ENCODE measurements at regions not wholly inside any gene's neighbourhood (a gene's known extent, or its start where the extent isn't known, plus 50 kb on each side); places are given as distances from the start of the nearest gene placed in this dataset.

GRCh38 chr9:82115900-82116299, 127.3 kb downstream of the SPATA31D1 start:
- no peaks in the 10 kb centered on the region for H3K9me3 Mint-ChIP-seq
- H3K27ac Mint-ChIP-seq: no peak overlapping the region
- no peak overlapping the region for H3K4me3 Mint-ChIP-seq
- 84% methylated on average over 4 of the region's 4 CpGs; no CpG with 5 or more reads in 1 of the 2 experiments for WGBS, 2 experiments (ENCODE audit: insufficient coverage in 1 of 2, insufficient read length in 1 of 2)
- H3K9ac ChIP-seq (ENCODE audit: extremely low read depth, low read length, poor library complexity, severe bottlenecking): no peak overlapping the region
- H3K9me3 ChIP-seq (ENCODE audit: control insufficient read depth, low read length): no peaks in the 10 kb centered on the region
- peaks cover 11% of the 10 kb centered on the region for H3K4me1 Mint-ChIP-seq
- no peaks in the 10 kb centered on the region for H3K36me3 Mint-ChIP-seq (ENCODE audit: low read depth)
- H3K27me3 Mint-ChIP-seq (ENCODE audit: insufficient read depth): peaks cover 3% of the 10 kb centered on the region
- no peak overlapping the region for H3K4me3 ChIP-seq (ENCODE audit: low read length)
- no peak for DNase-seq
- TF ChIP-seq CTCF (conservative IDR thresholded peaks at IDR 0.05): no peak
- H3K27me3 ChIP-seq (ENCODE audit: control insufficient read depth, insufficient read depth, low read length, poor library complexity, severe bottlenecking): no peaks in the 10 kb centered on the region
- H3K36me3 ChIP-seq (ENCODE audit: control insufficient read depth, insufficient read depth, low read length): no peaks in the 10 kb centered on the region
- no peak overlapping the region for H3K27ac ChIP-seq (ENCODE audit: low read depth, low read length)
- H3K4me1 ChIP-seq (ENCODE audit: control insufficient read depth, insufficient read depth, low read length): peaks cover 6% of the 10 kb centered on the region

- DNase-seq: no peak
Measured at GRCh38 chr9:82116556-82116955, 128.0 kb downstream of the SPATA31D1 start.

DNA sequence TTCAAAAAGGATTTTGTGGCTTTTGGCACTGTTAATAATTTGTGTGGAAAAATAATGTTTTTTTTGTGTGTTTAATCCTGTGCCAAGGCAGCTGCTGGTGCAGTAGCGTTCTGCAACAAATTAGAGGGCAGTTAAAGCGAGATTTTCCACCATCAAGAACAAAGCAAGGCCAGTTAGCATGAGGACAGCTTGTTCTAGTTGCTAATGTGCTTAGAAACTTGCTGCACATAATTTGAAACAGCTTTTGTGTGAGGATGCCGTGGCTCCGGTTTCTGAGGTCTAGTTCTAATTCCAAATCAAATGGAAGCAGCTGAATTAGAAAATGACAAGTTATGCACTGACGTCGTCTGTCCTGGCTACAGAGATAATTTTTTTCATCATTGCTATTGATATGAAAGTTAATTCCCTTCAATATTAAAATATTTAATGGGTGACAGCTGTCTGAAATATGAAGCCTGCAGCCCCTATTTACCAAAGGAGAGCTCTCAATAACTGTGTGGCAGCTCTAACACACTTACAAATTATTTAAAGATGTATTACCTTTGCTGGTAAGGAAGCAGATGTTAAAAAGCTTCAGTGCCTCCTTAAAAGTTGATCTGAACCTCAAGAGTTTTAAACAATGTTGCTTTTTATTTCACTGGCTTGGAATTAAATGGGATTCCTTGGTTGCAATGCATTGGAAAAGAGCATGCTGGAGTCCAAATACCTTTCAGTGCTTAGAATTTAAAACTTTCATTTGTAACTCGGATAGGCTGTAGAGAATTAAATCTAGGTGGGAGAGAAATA, 128.6 kb downstream of the SPATA31D1 start:
- H3K9me3 ChIP-seq (ENCODE audit: control insufficient read depth, low read length): no peaks in the 10 kb centered on the region
- Mint-ChIP-seq H3K27ac (no peak overlapping the region), H3K27me3 (ENCODE audit: insufficient read depth) (peaks cover 1% of the 10 kb centered on the region), H3K9me3 (no peaks in the 10 kb centered on the region), H3K36me3 (ENCODE audit: low read depth) (no peaks in the 10 kb centered on the region), H3K4me3 (no peak overlapping the region), H3K4me1 (peaks cover 11% of the 10 kb centered on the region)
- 75 to 87% methylated on average over 5 to 7 of the region's 7 CpGs for WGBS, 2 experiments (ENCODE audit: insufficient coverage in 1 of 2, insufficient read length in 1 of 2)
- H3K4me3 ChIP-seq (ENCODE audit: low read length): no peak overlapping the region
- H3K36me3 ChIP-seq (ENCODE audit: control insufficient read depth, insufficient read depth, low read length): no peaks in the 10 kb centered on the region
- DNase-seq: no peak
- H3K27me3 ChIP-seq (ENCODE audit: control insufficient read depth, insufficient read depth, low read length, poor library complexity, severe bottlenecking): no peaks in the 10 kb centered on the region
- no peak overlapping the region for H3K9ac ChIP-seq (ENCODE audit: extremely low read depth, low read length, poor library complexity, severe bottlenecking)
- peaks cover 6% of the 10 kb centered on the region for H3K4me1 ChIP-seq (ENCODE audit: control insufficient read depth, insufficient read depth, low read length)
- no peak overlapping the region for H3K27ac ChIP-seq (ENCODE audit: low read depth, low read length)
- no peak for TF ChIP-seq CTCF (conservative IDR thresholded peaks at IDR 0.05)

More at GRCh38 chr9:82116556-82116955, 128.0 kb downstream of the SPATA31D1 start:
- no peak for TF ChIP-seq CTCF (conservative IDR thresholded peaks at IDR 0.05)
- H3K9me3 Mint-ChIP-seq: no peaks in the 10 kb centered on the region
- H3K4me3 ChIP-seq (ENCODE audit: low read length): no peak overlapping the region
- no peaks in the 10 kb centered on the region for H3K9me3 ChIP-seq (ENCODE audit: control insufficient read depth, low read length)
- no peaks in the 10 kb centered on the region for H3K27me3 ChIP-seq (ENCODE audit: control insufficient read depth, insufficient read depth, low read length, poor library complexity, severe bottlenecking)
- no peaks in the 10 kb centered on the region for H3K36me3 Mint-ChIP-seq (ENCODE audit: low read depth)
- H3K27me3 Mint-ChIP-seq (ENCODE audit: insufficient read depth): peaks cover 1% of the 10 kb centered on the region
- no peak overlapping the region for H3K4me3 Mint-ChIP-seq
- peaks cover 11% of the 10 kb centered on the region for H3K4me1 Mint-ChIP-seq
- no peak overlapping the region for H3K27ac ChIP-seq (ENCODE audit: low read depth, low read length)
- no peak overlapping the region for H3K9ac ChIP-seq (ENCODE audit: extremely low read depth, low read length, poor library complexity, severe bottlenecking)
- H3K4me1 ChIP-seq (ENCODE audit: control insufficient read depth, insufficient read depth, low read length): peaks cover 6% of the 10 kb centered on the region
- 89% methylated on average over 3 of the region's 3 CpGs; no CpG with 5 or more reads in 1 of the 2 experiments for WGBS, 2 experiments (ENCODE audit: insufficient coverage in 1 of 2, insufficient read length in 1 of 2)
- no peak overlapping the region for H3K27ac Mint-ChIP-seq
- no peaks in the 10 kb centered on the region for H3K36me3 ChIP-seq (ENCODE audit: control insufficient read depth, insufficient read depth, low read length)
